ENCODE measurements at regions not wholly inside any gene's neighbourhood (a gene's known extent, or its start where the extent isn't known, plus 50 kb on each side); places are given as distances from the start of the nearest gene placed in this dataset.

GRCh38 chr15:46556559-46557379 lies 921.9 kb downstream of the SQOR start:
- DNase-seq (ENCODE audit: low spot score) = no peak
- intact Hi-C loops (cut with DNase I) = no loop called here

- intact Hi-C loops (cut with DNase I) = no loop called here
- DNase-seq (ENCODE audit: low spot score) = no peak
Measured at GRCh38 chr15:46567968-46568367, 933.1 kb downstream of the SQOR start.

GRCh38 chr15:46569781-46570180 lies 935.0 kb downstream of the SQOR start:
- intact Hi-C loops (cut with DNase I) = no loop called here
- DNase-seq (ENCODE audit: low spot score) = no peak

- intact Hi-C loops (cut with DNase I) = no loop called here
- no peak for DNase-seq (ENCODE audit: low spot score)
Measured at GRCh38 chr15:46576646-46577395, 942.0 kb downstream of the SQOR start.

- no peak for DNase-seq (ENCODE audit: low spot score)
- intact Hi-C loops (cut with DNase I) = no loop called here
Measured at GRCh38 chr15:46577767-46578166, 942.9 kb downstream of the SQOR start.

GRCh38 chr15:46580487-46580886 lies 945.7 kb downstream of the SQOR start:
- DNase-seq (ENCODE audit: low spot score) = no peak
- intact Hi-C loops (cut with DNase I) = no loop called here

GRCh38 chr15:46580924-46581323 lies 946.1 kb downstream of the SQOR start:
- no peak for DNase-seq (ENCODE audit: low spot score)
- intact Hi-C loops (cut with DNase I) = no loop called here

GRCh38 chr15:46589088-46589487 lies 954.3 kb downstream of the SQOR start:
- intact Hi-C loops (cut with DNase I) = loop anchor here (5.0 kb wide), 1 partner anchor 232 kb away; no protein-coding TSS in a partner anchor
- no peak for DNase-seq (ENCODE audit: low spot score)

- intact Hi-C loops (cut with DNase I) = no loop called here
- DNase-seq (ENCODE audit: low spot score) = no peak
Measured at GRCh38 chr15:46591462-46591861, 956.6 kb downstream of the SQOR start.

- DNase-seq (ENCODE audit: low spot score) = no peak
- intact Hi-C loops (cut with DNase I) = no loop called here
Measured at GRCh38 chr15:46595016-46595415, 960.2 kb downstream of the SQOR start.

- intact Hi-C loops (cut with DNase I) = no loop called here
Measured at GRCh38 chr15:46607077-46607476, 972.2 kb downstream of the SQOR start.

GRCh38 chr15:46616033-46616432 lies 981.2 kb downstream of the SQOR start:
- DNase-seq (ENCODE audit: low spot score) = no peak
- intact Hi-C loops (cut with DNase I) = no loop called here

More at GRCh38 chr15:46607077-46607476, 972.2 kb downstream of the SQOR start:
- no peak for DNase-seq (ENCODE audit: low spot score)

- intact Hi-C loops (cut with DNase I) = no loop called here
- no peak for DNase-seq (ENCODE audit: low spot score)
Measured at GRCh38 chr15:46617507-46617906, 982.7 kb downstream of the SQOR start.

- DNase-seq (ENCODE audit: low spot score) = no peak
- intact Hi-C loops (cut with DNase I) = no loop called here
Measured at GRCh38 chr15:46618984-46619383, 984.2 kb downstream of the SQOR start.

GRCh38 chr15:46620392-46621013 lies 985.7 kb downstream of the SQOR start:
- DNase-seq (ENCODE audit: low spot score) = no peak
- intact Hi-C loops (cut with DNase I) = no loop called here

- intact Hi-C loops (cut with DNase I) = no loop called here
- DNase-seq (ENCODE audit: low spot score) = no peak
Measured at GRCh38 chr15:46622851-46623250, 988.0 kb downstream of the SQOR start.

GRCh38 chr15:46636206-46636605 lies 1001.4 kb downstream of the SQOR start:
- intact Hi-C loops (cut with DNase I) = no loop called here
- no peak for DNase-seq (ENCODE audit: low spot score)

- intact Hi-C loops (cut with DNase I) = no loop called here
- no peak for DNase-seq (ENCODE audit: low spot score)
Measured at GRCh38 chr15:46644501-46645481, 1010.0 kb downstream of the SQOR start.

- no peak for DNase-seq (ENCODE audit: low spot score)
- intact Hi-C loops (cut with DNase I) = no loop called here
Measured at GRCh38 chr15:46646490-46646889, 1011.7 kb downstream of the SQOR start.
